ENCODE measurements at regions not wholly inside any gene's neighbourhood (a gene's known extent, or its start where the extent isn't known, plus 50 kb on each side); places are given as distances from the start of the nearest gene placed in this dataset.

GRCh38 chr2:145741636-145742035 is 1221.7 kb upstream of the ZEB2 start:
- TF ChIP-seq, protein P1, sequence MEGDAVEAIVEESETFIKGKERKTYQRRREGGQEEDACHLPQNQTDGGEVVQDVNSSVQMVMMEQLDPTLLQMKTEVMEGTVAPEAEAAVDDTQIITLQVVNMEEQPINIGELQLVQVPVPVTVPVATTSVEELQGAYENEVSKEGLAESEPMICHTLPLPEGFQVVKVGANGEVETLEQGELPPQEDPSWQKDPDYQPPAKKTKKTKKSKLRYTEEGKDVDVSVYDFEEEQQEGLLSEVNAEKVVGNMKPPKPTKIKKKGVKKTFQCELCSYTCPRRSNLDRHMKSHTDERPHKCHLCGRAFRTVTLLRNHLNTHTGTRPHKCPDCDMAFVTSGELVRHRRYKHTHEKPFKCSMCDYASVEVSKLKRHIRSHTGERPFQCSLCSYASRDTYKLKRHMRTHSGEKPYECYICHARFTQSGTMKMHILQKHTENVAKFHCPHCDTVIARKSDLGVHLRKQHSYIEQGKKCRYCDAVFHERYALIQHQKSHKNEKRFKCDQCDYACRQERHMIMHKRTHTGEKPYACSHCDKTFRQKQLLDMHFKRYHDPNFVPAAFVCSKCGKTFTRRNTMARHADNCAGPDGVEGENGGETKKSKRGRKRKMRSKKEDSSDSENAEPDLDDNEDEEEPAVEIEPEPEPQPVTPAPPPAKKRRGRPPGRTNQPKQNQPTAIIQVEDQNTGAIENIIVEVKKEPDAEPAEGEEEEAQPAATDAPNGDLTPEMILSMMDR (IDR thresholded peaks at IDR 0.05) = no peak
- no peak for TF ChIP-seq POLR2AphosphoS5 (IDR thresholded peaks at IDR 0.05)

Data from suprapubic skin (tissue), 3 donors.